MM.1S (cell line): ENCODE measurements at regions not wholly inside any gene's neighbourhood (a gene's known extent, or its start where the extent isn't known, plus 50 kb on each side); places are given as distances from the start of the nearest gene placed in this dataset.

Experiments
- DNase-seq: peaks from one replicate; pipeline ENCODE4 v3.0.0-alpha.2; 2015
- H2AFZ ChIP-seq: fragments of 300-600 bp; sonication (generic); 2 replicates; pipeline ENCODE4 v1.6.0; 2016; ENCODE audit warnings: antibody characterized with exemption, low read length
- H3F3A ChIP-seq: fragments of 300-600 bp; sonication (generic); 2 replicates; pipeline ENCODE4 v1.6.1; 2016; ENCODE audit warnings: mild to moderate bottlenecking, antibody characterized with exemption, low read length, moderate library complexity, mixed read lengths; ENCODE audit not compliant: insufficient read depth
- H3K27ac ChIP-seq: fragments of 300-600 bp; sonication (generic); 2 replicates; pipeline ENCODE4 v1.5.1; 2016; ENCODE audit warnings: mild to moderate bottlenecking, low read length
- H3K27me3 ChIP-seq: fragments of 300-600 bp; sonication (generic); replicated peaks from 2 replicates; pipeline ENCODE4 v1.6.0; 2016; ENCODE audit warnings: low read length; ENCODE audit not compliant: insufficient read depth
- H3K36me3 ChIP-seq: fragments of 300-600 bp; sonication (generic); replicated peaks from 2 replicates; pipeline ENCODE4 v1.6.1; 2016; ENCODE audit warnings: mild to moderate bottlenecking, low read length, mixed read lengths; ENCODE audit not compliant: insufficient read depth
- H3K4me1 ChIP-seq: fragments of 300-600 bp; sonication (generic); 2 replicates; pipeline ENCODE4 v1.6.1; 2016; ENCODE audit warnings: low read length, mixed read lengths
- H3K4me2 ChIP-seq: fragments of 300-600 bp; sonication (generic); 2 replicates; pipeline ENCODE4 v1.6.0; 2016; ENCODE audit warnings: low read depth, low read length
- H3K4me3 ChIP-seq: fragments of 300-600 bp; sonication (generic); 2 replicates; pipeline ENCODE4 v1.5.1; 2016; ENCODE audit warnings: low read length, mixed read lengths
- H3K79me2 ChIP-seq: fragments of 300-600 bp; sonication (generic); 2 replicates; pipeline ENCODE4 v1.6.1; 2016; ENCODE audit warnings: mixed run types, low read length, mixed read lengths
- H3K9ac ChIP-seq: fragments of 300-600 bp; sonication (generic); 2 replicates; pipeline ENCODE4 v1.6.1; 2016; ENCODE audit warnings: low read length, mixed read lengths
- H3K9me2 ChIP-seq: fragments of 300-600 bp; sonication (generic); replicated peaks from 2 replicates; pipeline ENCODE4 v1.6.1; 2016; ENCODE audit warnings: mild to moderate bottlenecking, low read length, mixed read lengths; ENCODE audit not compliant: insufficient read depth
- H3K9me3 ChIP-seq: fragments of 300-600 bp; sonication (generic); replicated peaks from 2 replicates; pipeline ENCODE4 v1.6.1; 2016; ENCODE audit warnings: mild to moderate bottlenecking, low read length, mixed read lengths; ENCODE audit not compliant: insufficient read depth
- H4K20me1 ChIP-seq: fragments of 300-600 bp; sonication (generic); 2 replicates; pipeline ENCODE4 v1.6.1; 2016; ENCODE audit warnings: mild to moderate bottlenecking, low read length, moderate library complexity, mixed read lengths; ENCODE audit not compliant: insufficient read depth
- EZH2 ChIP-seq: fragments of 300-600 bp; sonication (generic); optimal IDR thresholded peaks from 2 replicates; pipeline ENCODE3; 2017; ENCODE audit warnings: low read depth, mild to moderate bottlenecking, antibody characterized with exemption, low read length, mixed read lengths
- EZH2phosphoT487 ChIP-seq: fragments of 300-600 bp; sonication (generic); IDR thresholded peaks from 2 replicates; pipeline ENCODE4 v1.6.1; 2018; ENCODE audit warnings: antibody characterized with exemption, low read length
- TF ChIP-seq, protein P1 (sequence below): fragments of 300-600 bp; sonication (generic); IDR thresholded peaks from 2 replicates; pipeline ENCODE4 v1.5.1; 2016; ENCODE audit warnings: antibody characterized with exemption, low read length, mixed read lengths

- no peak overlapping the region for H3K4me2 ChIP-seq
- no peak for TF ChIP-seq EZH2phosphoT487
- TF ChIP-seq, protein P1, sequence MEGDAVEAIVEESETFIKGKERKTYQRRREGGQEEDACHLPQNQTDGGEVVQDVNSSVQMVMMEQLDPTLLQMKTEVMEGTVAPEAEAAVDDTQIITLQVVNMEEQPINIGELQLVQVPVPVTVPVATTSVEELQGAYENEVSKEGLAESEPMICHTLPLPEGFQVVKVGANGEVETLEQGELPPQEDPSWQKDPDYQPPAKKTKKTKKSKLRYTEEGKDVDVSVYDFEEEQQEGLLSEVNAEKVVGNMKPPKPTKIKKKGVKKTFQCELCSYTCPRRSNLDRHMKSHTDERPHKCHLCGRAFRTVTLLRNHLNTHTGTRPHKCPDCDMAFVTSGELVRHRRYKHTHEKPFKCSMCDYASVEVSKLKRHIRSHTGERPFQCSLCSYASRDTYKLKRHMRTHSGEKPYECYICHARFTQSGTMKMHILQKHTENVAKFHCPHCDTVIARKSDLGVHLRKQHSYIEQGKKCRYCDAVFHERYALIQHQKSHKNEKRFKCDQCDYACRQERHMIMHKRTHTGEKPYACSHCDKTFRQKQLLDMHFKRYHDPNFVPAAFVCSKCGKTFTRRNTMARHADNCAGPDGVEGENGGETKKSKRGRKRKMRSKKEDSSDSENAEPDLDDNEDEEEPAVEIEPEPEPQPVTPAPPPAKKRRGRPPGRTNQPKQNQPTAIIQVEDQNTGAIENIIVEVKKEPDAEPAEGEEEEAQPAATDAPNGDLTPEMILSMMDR: no peak
- no peak for TF ChIP-seq EZH2
- no peaks in the 10 kb centered on the region for H3K27me3 ChIP-seq
Measured at GRCh38 chr3:623914-624545, 427.5 kb downstream of the CHL1 start.

GRCh38 chr3:632571-633170 is 436.1 kb downstream of the CHL1 start:
- no peaks in the 10 kb centered on the region for H3K27me3 ChIP-seq
- H3F3A ChIP-seq: no peaks in the 10 kb centered on the region
- H2AFZ ChIP-seq: no peak overlapping the region
- H3K9ac ChIP-seq: no peak overlapping the region
- peak; percentile 42 for DNase-seq
- TF ChIP-seq, protein P1: peak; percentile 54
- TF ChIP-seq EZH2 (no peak), EZH2phosphoT487 (no peak)
- no peak overlapping the region for H3K27ac ChIP-seq
- H3K36me3 ChIP-seq: no peaks in the 10 kb centered on the region
- no peaks in the 10 kb centered on the region for H3K79me2 ChIP-seq
- no peaks in the 10 kb centered on the region for H3K9me2 ChIP-seq
- H3K4me1 ChIP-seq: no peaks in the 10 kb centered on the region
- no peak overlapping the region for H3K4me2 ChIP-seq
- no peaks in the 10 kb centered on the region for H3K9me3 ChIP-seq
- no peak overlapping the region for H3K4me3 ChIP-seq
- no peaks in the 10 kb centered on the region for H4K20me1 ChIP-seq

More at GRCh38 chr3:623914-624545, 427.5 kb downstream of the CHL1 start:
- no peaks in the 10 kb centered on the region for H4K20me1 ChIP-seq
- H3F3A ChIP-seq: no peaks in the 10 kb centered on the region
- no peak overlapping the region for H3K27ac ChIP-seq
- H2AFZ ChIP-seq: no peak overlapping the region
- H3K4me3 ChIP-seq: no peak overlapping the region
- H3K9me3 ChIP-seq: no peaks in the 10 kb centered on the region
- H3K4me1 ChIP-seq: no peaks in the 10 kb centered on the region
- H3K9ac ChIP-seq: no peak overlapping the region
- no peaks in the 10 kb centered on the region for H3K79me2 ChIP-seq
- no peaks in the 10 kb centered on the region for H3K36me3 ChIP-seq
- H3K9me2 ChIP-seq: no peaks in the 10 kb centered on the region
- no peak for DNase-seq

DNA sequence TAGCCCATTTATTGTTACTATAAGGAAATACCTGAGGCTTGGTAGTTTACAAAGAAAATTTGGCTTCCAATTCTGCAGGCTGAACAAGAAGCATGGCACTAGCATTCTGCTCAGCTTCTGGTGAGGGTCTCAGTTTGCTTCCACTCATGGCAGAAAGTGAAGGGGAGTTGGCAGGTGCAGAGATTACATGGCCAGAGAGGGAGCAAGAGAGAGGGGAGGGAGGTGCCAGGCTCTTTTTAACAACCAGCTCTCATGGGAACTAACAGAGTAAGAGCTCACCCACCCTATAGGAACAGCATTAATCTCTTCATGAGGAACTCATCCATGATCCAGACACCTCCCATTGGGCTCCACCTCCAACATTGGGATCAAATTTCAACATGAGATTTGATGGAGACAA is 437.9 kb downstream of the CHL1 start:
- Histone ChIP-seq H3K4me1 (no peaks in the 10 kb centered on the region), H3K9me3 (no peaks in the 10 kb centered on the region), H3K36me3 (no peaks in the 10 kb centered on the region), H3K4me2 (no peak overlapping the region), H3K9ac (no peak overlapping the region), H3F3A (no peaks in the 10 kb centered on the region), H3K27ac (no peak overlapping the region), H3K4me3 (no peak overlapping the region), H3K9me2 (no peaks in the 10 kb centered on the region), H2AFZ (no peak overlapping the region), H3K27me3 (no peaks in the 10 kb centered on the region), H3K79me2 (no peaks in the 10 kb centered on the region), H4K20me1 (no peaks in the 10 kb centered on the region)
- TF ChIP-seq, protein P1: no peak
- TF ChIP-seq EZH2phosphoT487 (no peak), EZH2 (no peak)
- no peak for DNase-seq
